A549 (cell line): ENCODE measurements at regions not wholly inside any gene's neighbourhood (a gene's known extent, or its start where the extent isn't known, plus 50 kb on each side); places are given as distances from the start of the nearest gene placed in this dataset.
A peak's percentile ranks its signal among the peaks of the same experiment; 100 is the strongest.

Experiments used
- ATAC-seq, 2 experiments: fragments of 200-7000 bp in 1 of 2; fragments of >200 bp in 1 of 2; cut with Nextera tagmentation in 1 of 2; cut with Tn5 transposase in 1 of 2; 3 replicates each; pipeline versions ENCODE4 v1.8.0 to v1.9.1; 2018 to 2020; ENCODE audit warnings: mild to moderate bottlenecking in 1 of 2, moderate library complexity in 1 of 2
- CTCF ChIA-PET: fragments of 300-600 bp; sonication (Branson Sonifier 250); formaldehyde crosslinking; extraction: SDS; loops from one replicate; lab custom pipeline; 2021; ENCODE audit warnings: antibody characterized with exemption, inconsistent platforms; lab: Yijun Ruan, JAX
- POLR2A ChIA-PET: fragments of 350-600 bp; formaldehyde crosslinking; extraction: SDS; loops from one replicate; lab custom pipeline; 2021; ENCODE audit warnings: antibody characterized with exemption, inconsistent platforms; lab: Yijun Ruan, JAX
- DNase-seq, 2 experiments: peaks; one replicate each; pipeline versions ENCODE4 v3.0.0 to v3.0.0-alpha.2; 2011 to 2016; ENCODE audit warnings: low read depth in 1 of 2, low spot score in 1 of 2
- FAIRE-seq: peaks from 2 replicates; lab custom pipeline; 2011; peaks lifted over from hg19 to GRCh38; lab: Jason Lieb, UNC
- H3K27ac ChIP-seq, 2 experiments: fragments of >200 bp; sonication (Bioruptor Twin); formaldehyde crosslinking; 3 replicates each; pipeline ENCODE4 v1.5.1; 2016 to 2017
- H3K4me1 ChIP-seq: fragments of >200 bp; sonication (Bioruptor Twin); formaldehyde crosslinking; 3 replicates; pipeline ENCODE4 v1.6.1; 2016
- H3K4me2 ChIP-seq: fragments of >200 bp; sonication (Bioruptor Twin); formaldehyde crosslinking; 3 replicates; pipeline ENCODE4 v1.6.1; 2016
- H3K4me3 ChIP-seq: fragments of >200 bp; sonication (Bioruptor Twin); formaldehyde crosslinking; 3 replicates; pipeline ENCODE4 v1.5.1; 2016
- H3K9me3 ChIP-seq: fragments of >200 bp; sonication (Bioruptor Twin); formaldehyde crosslinking; 3 replicates; pipeline ENCODE4 v1.6.1; 2016
- BHLHE40 ChIP-seq: IDR thresholded peaks from 2 replicates; pipeline ENCODE4 v1.6.1; 2012; ENCODE audit warnings: low read depth, low read length, inconsistent platforms
- CBX2 ChIP-seq: fragments of 200-600 bp; sonication (generic); IDR thresholded peaks from 2 replicates; pipeline ENCODE4 v1.6.1; 2016; ENCODE audit warnings: low read depth, mild to moderate bottlenecking, borderline replicate concordance
- CBX8 ChIP-seq: fragments of 200-600 bp; sonication (generic); IDR thresholded peaks from 2 replicates; pipeline ENCODE4 v1.6.1; 2016
- CEBPB ChIP-seq, 2 experiments: fragments of >200 bp in 1 of 2; sonication (Bioruptor Twin) in 1 of 2; formaldehyde crosslinking in 1 of 2; IDR thresholded peaks; 2 replicates each; pipeline ENCODE4 v1.6.1; 2012 to 2016
- CHD4 ChIP-seq: fragments of 200-600 bp; sonication (generic); IDR thresholded peaks from 2 replicates; pipeline ENCODE4 v1.6.1; 2016; ENCODE audit warnings: antibody characterized with exemption, mild to moderate bottlenecking, borderline replicate concordance
- CTCF ChIP-seq: fragments of >200 bp; sonication (Bioruptor Twin); formaldehyde crosslinking; IDR thresholded peaks from 3 replicates; pipeline ENCODE4 v1.5.1; 2016
- EHF ChIP-seq: fragments of 250-450 bp; sonication (Bioruptor Pico); IDR thresholded peaks from 2 replicates; pipeline ENCODE4 v1.5.0; 2020; ENCODE audit warnings: mild to moderate bottlenecking
- EHMT2 ChIP-seq: fragments of 200-600 bp; sonication (generic); IDR thresholded peaks from 2 replicates; pipeline ENCODE4 v1.6.1; 2016; ENCODE audit warnings: antibody characterized with exemption, low read depth, mild to moderate bottlenecking, moderate library complexity
- EP300 ChIP-seq, 2 experiments: fragments of >200 bp; sonication (Bioruptor Twin); formaldehyde crosslinking; IDR thresholded peaks; 2 replicates in 1 of 2; 3 replicates in 1 of 2; pipeline ENCODE4 v1.6.1; 2016 to 2017
- FOSB ChIP-seq: fragments of 250-450 bp; sonication (Bioruptor Pico); IDR thresholded peaks from 2 replicates; pipeline ENCODE4 v1.5.0; 2020; ENCODE audit warnings: mild to moderate bottlenecking, moderate library complexity
- FOSL2 ChIP-seq, 2 experiments: fragments of 450-650 bp in 1 of 2; fragments of >200 bp in 1 of 2; sonication (Bioruptor Twin) in 1 of 2; formaldehyde crosslinking; IDR thresholded peaks; 2 replicates each; pipeline versions ENCODE4 v1.5.0 to v1.6.1; 2016 to 2020; ENCODE audit warnings: mild to moderate bottlenecking in 1 of 2, moderate library complexity in 1 of 2
- HEYL ChIP-seq: fragments of 250-450 bp; sonication (Bioruptor Pico); IDR thresholded peaks from 2 replicates; pipeline ENCODE4 v1.8.0; 2021; ENCODE audit warnings: mild to moderate bottlenecking, moderate library complexity
- HOXB5 ChIP-seq: fragments of 250-450 bp; sonication (Bioruptor Pico); IDR thresholded peaks from 2 replicates; pipeline ENCODE4 v1.5.0; 2020; ENCODE audit warnings: mild to moderate bottlenecking, moderate library complexity
- JUN ChIP-seq, 2 experiments: fragments of >200 bp; sonication (Bioruptor Twin); formaldehyde crosslinking; IDR thresholded peaks; 2 replicates in 1 of 2; 3 replicates in 1 of 2; pipeline ENCODE4 v1.6.1; 2016 to 2017
- KDM5A ChIP-seq: fragments of 200-600 bp; sonication (generic); IDR thresholded peaks from 2 replicates; pipeline ENCODE4 v1.6.1; 2016; ENCODE audit warnings: antibody characterized with exemption, mild to moderate bottlenecking
- MAZ ChIP-seq: fragments of 150-350 bp; IDR thresholded peaks from 2 replicates; pipeline ENCODE4 v1.6.1; 2014; ENCODE audit warnings: antibody characterized with exemption, low read depth, low read length, borderline replicate concordance
- MYC ChIP-seq: IDR thresholded peaks from 2 replicates; pipeline ENCODE4 v1.6.1; 2012; ENCODE audit warnings: mild to moderate bottlenecking, inconsistent platforms, low read length, improper control_type of control experiment, borderline replicate concordance
- NR3C1 ChIP-seq: fragments of >200 bp; sonication (Bioruptor Twin); formaldehyde crosslinking; IDR thresholded peaks from 3 replicates; pipeline ENCODE4 v1.6.1; 2017
- PHF8 ChIP-seq: fragments of 200-600 bp; sonication (generic); IDR thresholded peaks from 2 replicates; pipeline ENCODE4 v1.6.1; 2016; ENCODE audit warnings: low read depth, mild to moderate bottlenecking, antibody characterized with exemption, moderate library complexity, borderline replicate concordance
- POLR2A ChIP-seq: IDR thresholded peaks from 2 replicates; pipeline ENCODE4 v1.6.1; 2012; ENCODE audit warnings: mild to moderate bottlenecking, low read length
- POLR2AphosphoS2 ChIP-seq: conservative IDR thresholded peaks from 2 replicates; pipeline ENCODE4 v1.6.1; 2012; ENCODE audit warnings: low read length, improper control_type of control experiment, inconsistent platforms
- RCOR1 ChIP-seq: fragments of 150-350 bp; IDR thresholded peaks from 2 replicates; pipeline ENCODE4 v1.6.1; 2014; ENCODE audit warnings: antibody characterized with exemption, low read length, low read depth
- ZC3H11A ChIP-seq: fragments of 450-650 bp; IDR thresholded peaks from 2 replicates; pipeline ENCODE4 v1.6.1; 2014; ENCODE audit warnings: antibody characterized with exemption, mild to moderate bottlenecking
- ZNF302 ChIP-seq: fragments of 250-450 bp; sonication (Bioruptor Pico); IDR thresholded peaks from 2 replicates; pipeline ENCODE4 v1.9.0; 2021; ENCODE audit warnings: inconsistent platforms, mild to moderate bottlenecking, moderate library complexity
- WGBS: methylation state at CpG from one replicate; pipeline ENCODE4 v1.1.6; 2017; ENCODE audit errors: missing lambda C conversion rate; 5-methylcytosine and 5-hydroxymethylcytosine counted together
- TF ChIP-seq, protein P1 (sequence below): IDR thresholded peaks from 2 replicates; pipeline ENCODE4 v1.6.1; 2012; ENCODE audit warnings: low read depth, borderline replicate concordance
- TF ChIP-seq, protein P2 (sequence below): fragments of >200 bp; sonication (Bioruptor Twin); formaldehyde crosslinking; IDR thresholded peaks from 2 replicates; pipeline ENCODE4 v1.6.1; 2016

DNA sequence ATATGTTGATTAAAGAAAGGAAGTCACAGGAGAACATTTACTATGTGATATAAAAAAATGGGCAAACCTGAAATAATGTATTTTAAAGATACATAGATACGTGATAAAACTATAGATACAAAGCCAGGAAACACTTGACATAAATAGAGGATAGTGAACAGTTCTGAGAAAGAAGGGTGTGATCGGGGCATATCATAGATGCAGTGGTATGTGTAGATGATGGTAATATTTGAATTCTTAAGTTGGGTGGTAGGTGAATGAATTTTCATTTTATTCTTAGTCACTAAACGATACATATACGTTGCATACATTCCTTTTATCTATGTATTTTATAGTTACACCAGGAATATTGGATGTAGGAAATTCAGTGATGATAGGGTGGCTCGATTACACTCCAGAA, 138.7 kb upstream of the ARRDC3 start:
- WGBS = 39% methylated on average over 5 of the region's 5 CpGs
- H3K9me3 ChIP-seq = no peaks in the 10 kb centered on the region
- DNase-seq (no peak), FAIRE-seq (no peak), ATAC-seq (no peak)
- H3K27ac ChIP-seq = no peak overlapping the region
- TF ChIP-seq CHD4 (no peak), FOSL2 (IDR thresholded peaks at IDR 0.05) (no peak), FOSL2 (CRISPR knock-in tag; IDR thresholded peaks at IDR 0.05) (no peak), POLR2A (no peak), NR3C1 (no peak), CBX2 (no peak), EHF (no peak), HOXB5 (CRISPR knock-in tag) (no peak), BHLHE40 (no peak)
- TF ChIP-seq, protein P1, sequence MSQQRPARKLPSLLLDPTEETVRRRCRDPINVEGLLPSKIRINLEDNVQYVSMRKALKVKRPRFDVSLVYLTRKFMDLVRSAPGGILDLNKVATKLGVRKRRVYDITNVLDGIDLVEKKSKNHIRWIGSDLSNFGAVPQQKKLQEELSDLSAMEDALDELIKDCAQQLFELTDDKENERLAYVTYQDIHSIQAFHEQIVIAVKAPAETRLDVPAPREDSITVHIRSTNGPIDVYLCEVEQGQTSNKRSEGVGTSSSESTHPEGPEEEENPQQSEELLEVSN = no peak
- TF ChIP-seq, protein P2, sequence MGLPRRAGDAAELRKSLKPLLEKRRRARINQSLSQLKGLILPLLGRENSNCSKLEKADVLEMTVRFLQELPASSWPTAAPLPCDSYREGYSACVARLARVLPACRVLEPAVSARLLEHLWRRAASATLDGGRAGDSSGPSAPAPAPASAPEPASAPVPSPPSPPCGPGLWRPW = no peak
- H3K4me1 ChIP-seq = no peaks in the 10 kb centered on the region
- ChIA-PET CTCF (no interaction called here), POLR2A (no interaction called here)
- no peak overlapping the region for H3K4me2 ChIP-seq
- no peak overlapping the region for H3K4me3 ChIP-seq

DNA sequence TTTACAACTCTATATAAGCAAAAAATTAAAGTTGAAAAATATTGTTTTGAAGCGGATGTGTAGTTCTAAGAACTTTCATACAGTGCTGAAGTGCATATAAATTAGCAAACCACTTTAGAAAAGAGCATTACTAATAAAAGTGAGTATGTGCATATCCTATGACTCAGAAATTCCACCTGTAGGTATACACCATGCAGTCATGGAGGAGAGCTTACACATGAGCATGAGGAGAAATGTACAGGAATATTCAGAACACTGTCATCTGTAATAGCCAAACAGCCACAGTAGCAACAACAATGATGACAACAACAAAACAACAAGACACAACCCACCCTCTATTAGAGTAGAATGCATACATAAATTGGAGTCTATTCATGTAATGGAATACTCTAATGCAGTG, 138.2 kb upstream of the ARRDC3 start:
- CTCF ChIA-PET = interaction anchor here (1.1 kb wide), 1 partner anchor 120 kb away, joined by 3 read pairs; no protein-coding TSS in a partner anchor
- Histone ChIP-seq H3K4me2 (no peak overlapping the region), H3K4me3 (no peak overlapping the region), H3K9me3 (no peaks in the 10 kb centered on the region), H3K27ac (no peak overlapping the region), H3K4me1 (no peaks in the 10 kb centered on the region)
- POLR2A ChIA-PET = no interaction called here
- WGBS = 93% methylated on average over 1 of the region's 1 CpG
- FAIRE-seq = no peak
- 0 out of 6 replicates have a peak, but pooled peaks of 1 of the 2 experiments have one; percentile 30 for ATAC-seq
- DNase-seq = no peak
- no peak for TF ChIP-seq FOSL2 (IDR thresholded peaks at IDR 0.05)
- no peak for TF ChIP-seq FOSL2 (CRISPR knock-in tag; IDR thresholded peaks at IDR 0.05)
- TF ChIP-seq CTCF = no peak
- no peak for TF ChIP-seq PHF8
- TF ChIP-seq JUN (IDR thresholded peaks at IDR 0.05) = no peak
- no peak for TF ChIP-seq EP300 (IDR thresholded peaks at IDR 0.05)
- no peak for TF ChIP-seq HEYL (CRISPR knock-in tag)
- TF ChIP-seq POLR2AphosphoS2 = no peak
- TF ChIP-seq MYC = no peak
- no peak for TF ChIP-seq KDM5A
- no peak for TF ChIP-seq RCOR1
- TF ChIP-seq CBX8 = no peak
- no peak for TF ChIP-seq ZC3H11A
- TF ChIP-seq, protein P1 = no peak
- no peak for TF ChIP-seq MAZ
- TF ChIP-seq EHMT2 = no peak
- no peak for TF ChIP-seq ZNF302
- TF ChIP-seq FOSB = no peak
- no peak for TF ChIP-seq CEBPB (IDR thresholded peaks at IDR 0.05)
- TF ChIP-seq NR3C1 = no peak
